AG04450 (cell line): ENCODE measurements at regions not wholly inside any gene's neighbourhood (a gene's known extent, or its start where the extent isn't known, plus 50 kb on each side); places are given as distances from the start of the nearest gene placed in this dataset.
"Not testable (repeated sequence)": the region's sequence is repeated elsewhere in the genome, so short reads cannot be mapped to it uniquely, and the experiment has no call there.

Experiments
- CTCF ChIA-PET: fragments of 300-600, 350-600 bp; formaldehyde crosslinking; extraction: SDS; loops from one replicate; lab custom pipeline; 2022; ENCODE audit warnings: antibody characterized with exemption, inconsistent platforms; lab: Charles Lee
- POLR2A ChIA-PET: fragments of 350-600 bp; formaldehyde crosslinking; extraction: SDS; loops from one replicate; lab custom pipeline; 2021; ENCODE audit warnings: antibody characterized with exemption, inconsistent platforms; lab: Yijun Ruan, JAX
- DNase-seq: peaks from one replicate; pipeline ENCODE4 v3.0.0-alpha.2; 2011; ENCODE audit warnings: low read depth, low spot score
- H3K27ac ChIP-seq: one replicate; pipeline ENCODE4 v1.5.1; 2012; ENCODE audit warnings: low read depth, low read length, control low read depth
- H3K27me3 ChIP-seq: one replicate; pipeline ENCODE4 v1.6.0; 2012; ENCODE audit warnings: low read length; ENCODE audit not compliant: control insufficient read depth, insufficient read depth
- H3K4me3 ChIP-seq: 2 replicates; pipeline ENCODE4 v1.5.1; 2011; ENCODE audit warnings: mild to moderate bottlenecking, low read depth, low read length, control low read depth
- H3K9me3 ChIP-seq: 2 replicates; pipeline ENCODE4 v1.5.1; 2012; ENCODE audit warnings: low read length; ENCODE audit not compliant: control insufficient read depth, insufficient read depth
- CTCF ChIP-seq: IDR thresholded peaks from 2 replicates; pipeline ENCODE4 v1.5.1; 2011; ENCODE audit warnings: low read depth, low read length, control low read depth, inconsistent platforms

GRCh38 chr9:30928045-30928444 lies 1456.4 kb upstream of the ACO1 start:
- Histone ChIP-seq H3K9me3 (peaks cover 5% of the 10 kb centered on the region; the same call in 1 of the 2 replicates), H3K4me3 (no peak overlapping the region), H3K27ac (no peak overlapping the region), H3K27me3 (no peaks in the 10 kb centered on the region)
- ChIA-PET POLR2A (no interaction called here), CTCF (no interaction called here)
- no peak for TF ChIP-seq CTCF
- no peak for DNase-seq

- Histone ChIP-seq H3K4me3 (no peak overlapping the region), H3K9me3 (peaks cover 5% of the 10 kb centered on the region; the same call in 1 of the 2 replicates), H3K27me3 (no peaks in the 10 kb centered on the region), H3K27ac (no peak overlapping the region)
- ChIA-PET POLR2A (no interaction called here), CTCF (no interaction called here)
- DNase-seq = no peak
- no peak for TF ChIP-seq CTCF
Observed at GRCh38 chr9:30932226-30932625, 1452.2 kb upstream of the ACO1 start.

GRCh38 chr9:30935730-30936129 lies 1448.7 kb upstream of the ACO1 start:
- TF ChIP-seq CTCF = no peak
- ChIA-PET POLR2A (no interaction called here), CTCF (no interaction called here)
- Histone ChIP-seq H3K27me3 (no peaks in the 10 kb centered on the region), H3K4me3 (no peak overlapping the region), H3K9me3 (peaks cover 5% of the 10 kb centered on the region; the same call in 1 of the 2 replicates), H3K27ac (no peak overlapping the region)
- no peak for DNase-seq

- CTCF ChIA-PET = no interaction called here
Observed at GRCh38 chr9:30937106-30937505, 1447.3 kb upstream of the ACO1 start.

GRCh38 chr9:30942852-30943251 lies 1441.6 kb upstream of the ACO1 start:
- POLR2A ChIA-PET, H3K27me3 ChIP-seq, H3K4me3 ChIP-seq, CTCF ChIA-PET, H3K27ac ChIP-seq, DNase-seq: not testable (repeated sequence)
- peaks cover 18% of the 10 kb centered on the region for H3K9me3 ChIP-seq

More at GRCh38 chr9:30937106-30937505, 1447.3 kb upstream of the ACO1 start:
- Histone ChIP-seq H3K27me3 (no peaks in the 10 kb centered on the region), H3K4me3 (no peak overlapping the region), H3K9me3 (peaks cover 5% of the 10 kb centered on the region; the same call in 1 of the 2 replicates), H3K27ac (no peak overlapping the region)
- no peak for TF ChIP-seq CTCF
- POLR2A ChIA-PET = no interaction called here
- no peak for DNase-seq
